DMS114 treated with DMSO at 0.1 percent for 48 hours (cell line): ENCODE measurements at regions not wholly inside any gene's neighbourhood (a gene's known extent, or its start where the extent isn't known, plus 50 kb on each side); places are given as distances from the start of the nearest gene placed in this dataset.

ENCODE experiments used
- DNase-seq: peaks from one replicate; lab custom pipeline; 2025; ENCODE audit not compliant: unreplicated experiment; lab: John Stamatoyannopoulos, UW

GRCh38 chr2:47266939-47267710 is 90.8 kb upstream of the CALM2 start:
- DNase-seq, result no peak

- DNase-seq, result no peak
Observed at GRCh38 chr2:47265751-47266231, 89.5 kb upstream of the CALM2 start.

DNA sequence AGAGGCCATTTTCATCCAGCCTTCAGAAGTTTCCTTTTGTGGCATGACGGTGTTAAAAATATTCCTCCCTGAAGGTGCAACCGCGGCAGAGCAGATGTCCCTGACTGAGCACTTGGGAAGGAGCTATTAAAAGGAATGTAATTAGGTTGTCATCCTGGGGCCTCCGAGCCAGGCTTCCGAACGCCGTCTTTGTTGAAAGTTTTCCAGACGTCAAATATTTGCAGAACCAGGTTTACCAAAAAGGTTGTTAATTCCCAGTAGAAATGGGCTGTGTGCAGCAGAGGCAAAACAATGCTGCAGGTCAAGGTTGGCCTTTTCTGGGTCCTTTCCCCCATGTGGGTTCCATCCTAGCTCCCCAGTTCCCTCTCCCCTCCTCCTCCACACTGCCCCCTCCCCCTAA is 88.8 kb upstream of the CALM2 start:
- DNase-seq, result no peak

- DNase-seq, result no peak
Observed at GRCh38 chr2:47264686-47265085, 88.4 kb upstream of the CALM2 start.

- no peak for DNase-seq
Observed at GRCh38 chr2:47264143-47264542, 87.8 kb upstream of the CALM2 start.

DNA sequence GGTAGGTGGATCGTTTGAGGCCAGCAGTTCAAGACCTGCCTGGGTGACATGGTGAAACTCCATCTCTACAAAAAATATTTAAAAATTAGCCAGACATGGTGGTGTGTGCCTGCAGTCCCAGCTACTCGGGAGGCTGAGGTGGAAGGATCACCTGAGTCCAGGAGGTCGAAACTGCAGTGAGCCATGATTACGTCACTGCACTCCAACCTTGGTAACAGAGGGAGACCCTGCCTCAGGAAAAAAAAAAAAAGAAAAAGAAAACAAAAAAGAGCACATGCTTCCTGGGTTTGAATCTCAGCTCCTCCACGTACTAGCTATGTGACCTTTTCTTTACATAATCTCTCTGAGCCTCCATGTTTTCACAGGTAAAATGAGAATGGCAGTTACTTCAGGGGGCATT is 86.3 kb upstream of the CALM2 start:
- no peak for DNase-seq

GRCh38 chr2:47260971-47261370 is 84.7 kb upstream of the CALM2 start:
- DNase-seq, result no peak

DNA sequence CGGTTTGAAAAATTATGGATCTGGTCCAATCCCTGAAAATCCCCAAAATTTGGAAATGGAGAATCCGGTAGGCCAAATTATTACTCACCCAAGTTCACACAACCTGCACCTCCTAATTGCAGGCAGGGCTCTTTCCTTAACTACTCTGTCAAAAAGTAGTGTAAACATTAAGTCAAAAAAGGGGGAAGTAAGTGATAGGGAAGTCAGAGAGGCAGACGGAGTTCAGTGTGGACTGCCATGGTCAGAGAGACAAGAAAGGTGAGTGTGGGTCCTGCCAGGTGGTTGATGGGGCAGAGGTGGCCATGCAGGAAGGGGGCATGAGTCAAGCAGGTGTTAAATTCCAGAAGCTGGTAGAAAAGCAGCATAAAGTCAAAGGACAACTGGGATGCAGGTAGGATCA is 83.5 kb upstream of the CALM2 start:
- DNase-seq, result no peak

- no peak for DNase-seq
Observed at GRCh38 chr2:47257946-47258348, 81.6 kb upstream of the CALM2 start.

GRCh38 chr2:47256416-47257087 is 80.2 kb upstream of the CALM2 start:
- no peak for DNase-seq

- DNase-seq, result no peak
Observed at GRCh38 chr2:47255794-47256193, 79.5 kb upstream of the CALM2 start.

DNA sequence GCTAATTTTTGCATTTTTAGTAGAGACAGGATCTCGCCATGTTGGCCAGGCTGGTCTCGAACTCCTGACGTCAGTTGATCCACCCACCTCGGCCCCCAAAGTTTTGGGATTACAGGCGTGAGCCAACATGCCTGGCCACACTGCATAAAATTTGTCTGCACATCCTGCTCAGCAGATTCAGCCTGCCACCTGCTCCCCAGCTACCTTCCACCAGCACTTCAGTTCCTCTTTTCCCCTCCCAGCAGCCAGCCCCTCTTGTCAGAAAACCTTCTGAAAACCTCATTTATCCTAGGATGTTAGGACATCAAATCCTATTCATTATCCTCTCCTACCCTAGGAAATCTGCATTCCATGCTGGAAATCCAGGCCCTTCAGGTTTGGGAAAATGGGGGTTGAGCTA is 78.2 kb upstream of the CALM2 start:
- no peak for DNase-seq

- DNase-seq, result no peak
Observed at GRCh38 chr2:47253447-47253846, 77.1 kb upstream of the CALM2 start.

- DNase-seq, result no peak
Observed at GRCh38 chr2:47251404-47251675, 75.0 kb upstream of the CALM2 start.

DNA sequence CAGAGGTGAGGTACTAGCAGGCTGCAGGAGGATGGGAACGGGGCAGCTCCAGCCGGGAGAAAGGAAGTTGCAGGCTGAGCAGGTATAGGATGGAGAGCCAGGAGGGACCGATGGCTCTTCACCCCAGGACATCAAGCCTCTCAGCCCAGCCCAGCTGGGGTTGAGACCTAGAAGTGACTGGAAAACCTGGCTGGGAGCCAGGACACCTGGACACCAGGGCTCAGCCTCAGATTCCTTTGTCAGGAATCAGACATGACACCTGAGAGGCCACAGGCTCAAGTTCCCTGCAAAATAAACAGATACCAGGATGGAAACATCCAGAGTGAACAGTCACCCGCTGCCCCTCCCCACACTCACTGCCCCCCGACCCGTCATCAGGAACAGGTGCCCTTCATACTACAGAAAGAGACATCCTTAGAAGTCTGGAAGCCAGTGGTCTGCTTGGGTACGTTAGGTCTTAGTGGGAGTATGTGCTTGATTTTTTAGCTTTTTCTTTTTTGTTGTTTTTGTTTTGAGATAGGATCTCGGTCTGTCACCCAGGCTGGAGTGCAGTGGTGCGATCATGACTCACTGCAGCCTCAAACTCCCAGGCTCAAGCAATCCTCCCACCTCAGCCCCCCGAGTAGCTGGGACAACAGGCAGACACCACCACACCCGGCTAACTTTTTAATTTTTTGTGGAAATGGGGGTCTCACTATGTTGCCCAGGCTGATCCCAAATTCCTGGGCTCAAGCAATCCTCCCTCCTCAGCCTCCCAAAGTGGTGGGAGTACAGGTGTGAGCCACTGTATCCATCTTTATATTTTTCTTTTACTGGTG is 74.5 kb upstream of the CALM2 start:
- no peak for DNase-seq

DNA sequence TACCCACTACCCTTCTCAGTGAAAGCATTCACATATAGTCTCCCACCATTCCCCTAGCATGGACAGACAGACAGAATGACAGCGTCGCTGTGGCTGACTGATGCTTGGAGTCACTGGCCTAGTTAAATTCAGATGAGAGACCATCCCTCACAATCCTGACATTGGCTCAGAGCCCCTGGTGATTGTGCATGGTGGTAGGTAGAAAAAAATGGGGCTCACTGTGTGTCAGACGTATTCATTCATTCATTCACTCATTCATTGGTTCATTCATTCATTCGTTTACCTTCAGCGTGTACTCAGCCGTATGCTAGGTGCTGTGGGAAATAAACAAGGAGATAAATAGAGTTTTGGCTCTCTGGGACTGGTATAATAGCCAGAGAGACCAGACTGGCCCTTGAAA is 73.6 kb upstream of the CALM2 start:
- no peak for DNase-seq

GRCh38 chr2:47249157-47249900 is 73.0 kb upstream of the CALM2 start:
- no peak for DNase-seq

DNA sequence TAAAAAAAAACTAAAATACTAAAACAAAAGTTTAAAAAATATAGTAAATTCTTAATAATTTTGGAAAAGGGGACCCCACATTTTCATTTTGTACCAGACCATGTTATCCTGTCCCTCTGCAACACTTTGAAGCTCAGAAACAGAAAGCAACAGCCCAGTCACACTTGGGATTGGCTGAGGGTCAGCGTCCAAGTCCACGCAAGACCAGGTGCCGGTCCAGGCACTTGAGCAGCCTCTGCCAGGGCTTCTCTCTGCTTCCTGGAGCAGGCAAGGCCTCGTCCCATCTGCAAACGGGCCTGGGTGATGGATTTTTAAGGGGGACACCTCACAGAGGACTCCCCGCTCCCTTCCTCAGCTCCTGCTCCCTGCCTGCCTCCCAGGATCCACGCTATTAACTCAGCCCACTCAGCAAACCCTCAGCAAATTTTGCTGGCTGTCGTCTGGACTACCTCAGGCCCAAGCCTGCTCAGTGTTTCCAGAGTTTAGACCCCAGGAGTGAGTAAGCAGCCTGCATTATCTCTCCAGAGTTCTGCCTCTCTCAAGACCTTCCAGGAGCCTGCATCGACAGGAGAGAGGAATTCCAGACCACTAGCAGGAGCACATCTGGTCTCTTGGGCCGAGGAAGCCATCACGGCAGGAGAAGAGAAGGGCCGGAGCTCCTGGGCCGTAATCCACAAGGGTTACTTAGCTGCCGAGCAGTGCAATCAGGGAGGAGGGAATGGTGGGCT is 67.4 kb upstream of the CALM2 start:
- no peak for DNase-seq

DNA sequence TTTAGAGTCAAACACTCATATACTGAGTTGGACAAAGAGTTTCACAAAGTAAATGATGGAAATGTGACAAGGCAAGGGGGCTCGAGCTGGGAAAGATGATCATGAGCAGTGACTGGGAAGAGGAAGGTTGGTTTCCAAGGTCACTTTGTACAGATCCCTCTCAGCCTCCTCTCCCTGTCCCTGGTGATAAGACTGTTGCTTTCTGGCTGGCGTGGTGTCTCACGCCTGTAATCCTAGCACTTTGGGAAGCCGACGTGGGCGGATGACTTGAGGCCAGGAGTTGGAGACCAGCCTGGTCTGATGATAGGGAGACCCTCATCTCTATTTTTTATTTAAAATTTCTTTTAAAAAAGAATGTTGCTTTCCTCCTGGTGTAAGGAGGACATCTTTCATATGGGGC is 65.4 kb upstream of the CALM2 start:
- DNase-seq, result no peak

GRCh38 chr2:47239119-47239969 is 63.0 kb upstream of the CALM2 start:
- DNase-seq, result no peak
